ENCODE measurements at regions not wholly inside any gene's neighbourhood (a gene's known extent, or its start where the extent isn't known, plus 50 kb on each side); places are given as distances from the start of the nearest gene placed in this dataset.

- DNase-seq (ENCODE audit: low spot score) = no peak
- no peak for TF ChIP-seq CTCF (IDR thresholded peaks at IDR 0.05; ENCODE audit: extremely low read depth, missing control alignments)
Observed at GRCh38 chr6:132202574-132202973, 198.7 kb downstream of the MOXD1 start.

GRCh38 chr6:132199343-132199742, 201.9 kb downstream of the MOXD1 start:
- DNase-seq (ENCODE audit: low spot score) = no peak
- TF ChIP-seq CTCF (IDR thresholded peaks at IDR 0.05; ENCODE audit: extremely low read depth, missing control alignments) = no peak

GRCh38 chr6:132198896-132199295, 202.4 kb downstream of the MOXD1 start:
- DNase-seq (ENCODE audit: low spot score) = no peak
- no peak for TF ChIP-seq CTCF (IDR thresholded peaks at IDR 0.05; ENCODE audit: extremely low read depth, missing control alignments)

GRCh38 chr6:132198040-132198439, 203.2 kb downstream of the MOXD1 start:
- TF ChIP-seq CTCF (IDR thresholded peaks at IDR 0.05; ENCODE audit: extremely low read depth, missing control alignments) = no peak
- no peak for DNase-seq (ENCODE audit: low spot score)

GRCh38 chr6:132194529-132194928, 206.7 kb downstream of the MOXD1 start:
- TF ChIP-seq CTCF (IDR thresholded peaks at IDR 0.05; ENCODE audit: extremely low read depth, missing control alignments) = no peak
- DNase-seq (ENCODE audit: low spot score) = no peak

- no peak for TF ChIP-seq CTCF (IDR thresholded peaks at IDR 0.05; ENCODE audit: extremely low read depth, missing control alignments)
- DNase-seq (ENCODE audit: low spot score) = no peak
Observed at GRCh38 chr6:132192631-132193030, 208.6 kb downstream of the MOXD1 start.

- DNase-seq (ENCODE audit: low spot score) = no peak
- TF ChIP-seq CTCF (IDR thresholded peaks at IDR 0.05; ENCODE audit: extremely low read depth, missing control alignments) = no peak
Observed at GRCh38 chr6:132190815-132191175, 210.5 kb downstream of the MOXD1 start.
